Transverse colon (tissue), 4 donors: ENCODE measurements at regions not wholly inside any gene's neighbourhood (a gene's known extent, or its start where the extent isn't known, plus 50 kb on each side); places are given as distances from the start of the nearest gene placed in this dataset.

ENCODE experiments used
- CTCF ChIP-seq, 5 experiments: fragments of 200-600 bp in 3 of 5; fragments of 450-650 bp in 2 of 5; sonication (generic) in 3 of 5; IDR thresholded peaks; 1 replicate in 2 of 5; 2 replicates in 3 of 5; pipeline ENCODE4 v1.5.1; 2016 to 2017; ENCODE audit warnings: antibody characterized with exemption in 5 of 5, inconsistent platforms in 3 of 5, mild to moderate bottlenecking in 2 of 5, moderate library complexity in 1 of 5
- POLR2A ChIP-seq: fragments of 450-650 bp; IDR thresholded peaks from one replicate; pipeline ENCODE4 v1.6.1; 2016; ENCODE audit warnings: antibody characterized with exemption, mild to moderate bottlenecking, moderate library complexity
- POLR2AphosphoS5 ChIP-seq, 3 donors: sonication (generic); formaldehyde crosslinking; IDR thresholded peaks; one replicate each; pipeline ENCODE4 v1.6.1; 2016; ENCODE audit warnings: antibody characterized with exemption in 3 of 3

- TF ChIP-seq CTCF (IDR thresholded peaks at IDR 0.05) (no peak), POLR2A (no peak), POLR2AphosphoS5 (IDR thresholded peaks at IDR 0.05) (no peak)
Measured at GRCh38 chr2:145160855-145161254, 640.9 kb upstream of the ZEB2 start.
